ENCODE measurements at regions not wholly inside any gene's neighbourhood (a gene's known extent, or its start where the extent isn't known, plus 50 kb on each side); places are given as distances from the start of the nearest gene placed in this dataset.
A peak's percentile ranks its signal among the peaks of the same experiment; 100 is the strongest.
"Not testable (repeated sequence)": the region's sequence is repeated elsewhere in the genome, so short reads cannot be mapped to it uniquely, and the experiment has no call there.

GRCh38 chr3:198143300-198144137, 183.5 kb downstream of the LMLN start:
- DNase-seq; ATAC-seq (ENCODE audit: insufficient read depth, low FRiP score); H3K27ac ChIP-seq (ENCODE audit: low read depth in 1 of 2, low read length in 1 of 2): not testable (repeated sequence)

GRCh38 chr3:198145231-198145784, 185.3 kb downstream of the LMLN start:
- not testable (repeated sequence) for H3K9me3 ChIP-seq (ENCODE audit: control insufficient read depth in 4 of 4, insufficient read depth in 3 of 4, low read length in 3 of 4); H3K9ac ChIP-seq (ENCODE audit: insufficient read depth in 1 of 2, low read length in 2 of 2); H3K27me3 ChIP-seq (ENCODE audit: control insufficient read depth in 3 of 3, insufficient read depth in 3 of 3, low read length in 2 of 3); H3K4me3 ChIP-seq; H3K27ac ChIP-seq (ENCODE audit: low read depth in 1 of 2, low read length in 1 of 2); ATAC-seq (ENCODE audit: insufficient read depth, low FRiP score); H3K4me1 ChIP-seq (ENCODE audit: control insufficient read depth in 5 of 5, insufficient read depth in 5 of 5, low read length in 5 of 5); H3K36me3 ChIP-seq (ENCODE audit: control insufficient read depth in 4 of 4, insufficient read depth in 4 of 4, low read length in 4 of 4)
- peak; percentile 21 to 37 (median 25) for DNase-seq
- WGBS, 2 donors = 36 to 45% methylated on average over 3 to 4 of the region's 8 CpGs

More at GRCh38 chr3:198143300-198144137, 183.5 kb downstream of the LMLN start:
- H3K36me3 ChIP-seq (ENCODE audit: control insufficient read depth in 4 of 4, insufficient read depth in 4 of 4, low read length in 4 of 4); H3K9ac ChIP-seq (ENCODE audit: insufficient read depth in 1 of 2, low read length in 2 of 2); H3K4me1 ChIP-seq (ENCODE audit: control insufficient read depth in 5 of 5, insufficient read depth in 5 of 5, low read length in 5 of 5); H3K4me3 ChIP-seq; H3K27me3 ChIP-seq (ENCODE audit: control insufficient read depth in 3 of 3, insufficient read depth in 3 of 3, low read length in 2 of 3); H3K9me3 ChIP-seq (ENCODE audit: control insufficient read depth in 4 of 4, insufficient read depth in 3 of 4, low read length in 3 of 4): not testable (repeated sequence)
- WGBS, 2 donors = 71 to 85% methylated on average over 11 of the region's 15 CpGs

- not testable (repeated sequence) for H3K4me1 ChIP-seq (ENCODE audit: control insufficient read depth in 5 of 5, insufficient read depth in 5 of 5, low read length in 5 of 5); H3K9me3 ChIP-seq (ENCODE audit: control insufficient read depth in 4 of 4, insufficient read depth in 3 of 4, low read length in 3 of 4); H3K9ac ChIP-seq (ENCODE audit: insufficient read depth in 1 of 2, low read length in 2 of 2); H3K4me3 ChIP-seq; H3K36me3 ChIP-seq (ENCODE audit: control insufficient read depth in 4 of 4, insufficient read depth in 4 of 4, low read length in 4 of 4); H3K27me3 ChIP-seq (ENCODE audit: control insufficient read depth in 3 of 3, insufficient read depth in 3 of 3, low read length in 2 of 3); H3K27ac ChIP-seq (ENCODE audit: low read depth in 1 of 2, low read length in 1 of 2); ATAC-seq (ENCODE audit: insufficient read depth, low FRiP score)
- DNase-seq = peak in 1 of 3 donors; percentile 13
- 84% methylated on average over 4 of the region's 5 CpGs for WGBS, 2 donors
These were observed 186.1 kb downstream of the LMLN start for GRCh38 chr3:198146070-198146469.

- WGBS, 2 donors = 68 to 76% methylated on average over 8 of the region's 9 CpGs
- H3K27me3 ChIP-seq (ENCODE audit: control insufficient read depth in 3 of 3, insufficient read depth in 3 of 3, low read length in 2 of 3); ATAC-seq (ENCODE audit: insufficient read depth, low FRiP score); DNase-seq; H3K4me3 ChIP-seq; H3K9ac ChIP-seq (ENCODE audit: insufficient read depth in 1 of 2, low read length in 2 of 2); H3K4me1 ChIP-seq (ENCODE audit: control insufficient read depth in 5 of 5, insufficient read depth in 5 of 5, low read length in 5 of 5); H3K27ac ChIP-seq (ENCODE audit: low read depth in 1 of 2, low read length in 1 of 2); H3K36me3 ChIP-seq (ENCODE audit: control insufficient read depth in 4 of 4, insufficient read depth in 4 of 4, low read length in 4 of 4); H3K9me3 ChIP-seq (ENCODE audit: control insufficient read depth in 4 of 4, insufficient read depth in 3 of 4, low read length in 3 of 4): not testable (repeated sequence)
These were observed 186.6 kb downstream of the LMLN start for GRCh38 chr3:198146559-198147164.

- not testable (repeated sequence) for H3K4me1 ChIP-seq (ENCODE audit: control insufficient read depth in 5 of 5, insufficient read depth in 5 of 5, low read length in 5 of 5); H3K27me3 ChIP-seq (ENCODE audit: control insufficient read depth in 3 of 3, insufficient read depth in 3 of 3, low read length in 2 of 3); ATAC-seq (ENCODE audit: insufficient read depth, low FRiP score); H3K9ac ChIP-seq (ENCODE audit: insufficient read depth in 1 of 2, low read length in 2 of 2); DNase-seq; H3K9me3 ChIP-seq (ENCODE audit: control insufficient read depth in 4 of 4, insufficient read depth in 3 of 4, low read length in 3 of 4); H3K27ac ChIP-seq (ENCODE audit: low read depth in 1 of 2, low read length in 1 of 2); H3K36me3 ChIP-seq (ENCODE audit: control insufficient read depth in 4 of 4, insufficient read depth in 4 of 4, low read length in 4 of 4); H3K4me3 ChIP-seq
- 93 to 100% methylated on average over 1 of the region's 3 CpGs for WGBS, 2 donors
These were observed 187.2 kb downstream of the LMLN start for GRCh38 chr3:198147213-198147612.

- H3K9me3 ChIP-seq (ENCODE audit: control insufficient read depth in 4 of 4, insufficient read depth in 3 of 4, low read length in 3 of 4); H3K36me3 ChIP-seq (ENCODE audit: control insufficient read depth in 4 of 4, insufficient read depth in 4 of 4, low read length in 4 of 4); DNase-seq; H3K4me3 ChIP-seq; ATAC-seq (ENCODE audit: insufficient read depth, low FRiP score); H3K4me1 ChIP-seq (ENCODE audit: control insufficient read depth in 5 of 5, insufficient read depth in 5 of 5, low read length in 5 of 5); H3K27ac ChIP-seq (ENCODE audit: low read depth in 1 of 2, low read length in 1 of 2); H3K27me3 ChIP-seq (ENCODE audit: control insufficient read depth in 3 of 3, insufficient read depth in 3 of 3, low read length in 2 of 3); H3K9ac ChIP-seq (ENCODE audit: insufficient read depth in 1 of 2, low read length in 2 of 2): not testable (repeated sequence)
- WGBS, 2 donors = 70 to 74% methylated on average over 6 of the region's 6 CpGs
These were observed 188.0 kb downstream of the LMLN start for GRCh38 chr3:198147993-198148392.

- not testable (repeated sequence) for H3K4me1 ChIP-seq (ENCODE audit: control insufficient read depth in 5 of 5, insufficient read depth in 5 of 5, low read length in 5 of 5); H3K4me3 ChIP-seq; H3K9me3 ChIP-seq (ENCODE audit: control insufficient read depth in 4 of 4, insufficient read depth in 3 of 4, low read length in 3 of 4); H3K27ac ChIP-seq (ENCODE audit: low read depth in 1 of 2, low read length in 1 of 2); H3K9ac ChIP-seq (ENCODE audit: insufficient read depth in 1 of 2, low read length in 2 of 2); H3K36me3 ChIP-seq (ENCODE audit: control insufficient read depth in 4 of 4, insufficient read depth in 4 of 4, low read length in 4 of 4); DNase-seq; H3K27me3 ChIP-seq (ENCODE audit: control insufficient read depth in 3 of 3, insufficient read depth in 3 of 3, low read length in 2 of 3)
- ATAC-seq (ENCODE audit: insufficient read depth, low FRiP score) = peak; percentile 9
- 26 to 36% methylated on average over 5 of the region's 5 CpGs for WGBS, 2 donors
These were observed 189.9 kb downstream of the LMLN start for GRCh38 chr3:198149904-198150303.

GRCh38 chr3:198151867-198152266, 191.8 kb downstream of the LMLN start:
- not testable (repeated sequence) for H3K9ac ChIP-seq (ENCODE audit: insufficient read depth in 1 of 2, low read length in 2 of 2); H3K27ac ChIP-seq (ENCODE audit: low read depth in 1 of 2, low read length in 1 of 2); DNase-seq; H3K9me3 ChIP-seq (ENCODE audit: control insufficient read depth in 4 of 4, insufficient read depth in 3 of 4, low read length in 3 of 4); H3K4me3 ChIP-seq; H3K4me1 ChIP-seq (ENCODE audit: control insufficient read depth in 5 of 5, insufficient read depth in 5 of 5, low read length in 5 of 5); H3K36me3 ChIP-seq (ENCODE audit: control insufficient read depth in 4 of 4, insufficient read depth in 4 of 4, low read length in 4 of 4); H3K27me3 ChIP-seq (ENCODE audit: control insufficient read depth in 3 of 3, insufficient read depth in 3 of 3, low read length in 2 of 3); ATAC-seq (ENCODE audit: insufficient read depth, low FRiP score)
- 9 to 48% methylated on average over 2 to 4 of the region's 4 CpGs for WGBS, 2 donors
